GM18519 (cell line): ENCODE measurements at regions not wholly inside any gene's neighbourhood (a gene's known extent, or its start where the extent isn't known, plus 50 kb on each side); places are given as distances from the start of the nearest gene placed in this dataset.
"Not testable (repeated sequence)": the region's sequence is repeated elsewhere in the genome, so short reads cannot be mapped to it uniquely, and the experiment has no call there.

Experiments used
- ATAC-seq: cut with Tn5 transposase; IDR thresholded peaks from one replicate; pipeline ENCODE4 v1.9.1; 2021; ENCODE audit warnings: mild to moderate bottlenecking, moderate library complexity; ENCODE audit not compliant: unreplicated experiment, low FRiP score

GRCh38 chr12:23340351-23340750 lies 609.1 kb downstream of the SOX5 start:
- no peak for ATAC-seq

DNA sequence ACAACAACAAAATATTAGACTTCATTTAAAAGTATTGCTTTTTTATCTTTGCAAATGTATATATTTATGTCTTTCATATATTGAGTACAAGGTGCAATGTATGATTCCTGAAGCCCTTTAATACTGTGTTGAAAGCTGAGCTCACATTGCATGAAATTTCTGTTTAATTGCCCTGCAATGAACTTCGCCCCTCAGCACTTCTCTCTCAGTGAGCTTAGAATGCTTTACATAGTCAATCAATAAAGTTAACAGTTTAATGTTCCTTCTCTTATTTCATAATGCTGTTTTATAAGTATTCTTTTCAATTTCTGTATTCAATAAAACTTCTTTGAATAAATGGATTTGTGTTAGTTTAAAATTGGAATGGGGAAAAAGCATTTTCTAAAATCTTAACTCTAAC lies 607.1 kb downstream of the SOX5 start:
- no peak for ATAC-seq

DNA sequence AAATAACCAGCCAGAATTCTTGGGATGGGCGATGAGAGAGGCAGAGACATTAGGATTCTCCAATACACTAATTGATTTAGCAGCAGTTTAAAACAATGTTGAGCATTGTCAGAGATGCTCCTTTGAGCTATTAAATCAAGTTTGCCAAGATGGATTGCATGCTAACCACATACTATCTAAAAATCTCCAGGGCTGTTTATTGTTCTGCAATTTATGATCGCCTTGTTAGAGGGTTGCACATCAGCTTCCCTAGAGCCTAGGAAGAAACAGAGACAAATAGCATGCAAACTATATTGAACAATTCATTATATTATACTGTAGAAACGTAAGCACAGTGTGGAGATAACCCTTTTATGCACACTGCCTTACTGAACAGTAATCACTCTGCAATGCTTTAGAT lies 599.9 kb downstream of the SOX5 start:
- ATAC-seq: no peak

DNA sequence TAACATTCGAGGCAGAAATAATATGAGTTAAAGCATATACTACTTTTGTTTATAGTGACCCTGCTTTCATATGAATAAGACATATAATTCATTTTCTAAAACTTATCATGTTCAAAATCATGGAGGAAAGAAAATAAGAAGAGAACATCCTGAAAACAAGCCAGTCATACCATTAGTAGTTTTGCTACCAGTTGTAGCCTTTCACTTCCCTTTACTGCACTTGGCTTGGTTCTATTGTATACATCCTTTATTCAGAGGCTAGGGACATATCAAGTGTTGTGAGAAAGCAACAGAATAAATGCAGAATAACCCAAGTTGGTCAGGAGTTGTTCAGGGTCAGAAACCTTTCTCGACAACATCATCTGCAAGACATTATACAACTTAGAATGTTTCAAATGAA lies 598.7 kb downstream of the SOX5 start:
- ATAC-seq: peak; percentile 96

DNA sequence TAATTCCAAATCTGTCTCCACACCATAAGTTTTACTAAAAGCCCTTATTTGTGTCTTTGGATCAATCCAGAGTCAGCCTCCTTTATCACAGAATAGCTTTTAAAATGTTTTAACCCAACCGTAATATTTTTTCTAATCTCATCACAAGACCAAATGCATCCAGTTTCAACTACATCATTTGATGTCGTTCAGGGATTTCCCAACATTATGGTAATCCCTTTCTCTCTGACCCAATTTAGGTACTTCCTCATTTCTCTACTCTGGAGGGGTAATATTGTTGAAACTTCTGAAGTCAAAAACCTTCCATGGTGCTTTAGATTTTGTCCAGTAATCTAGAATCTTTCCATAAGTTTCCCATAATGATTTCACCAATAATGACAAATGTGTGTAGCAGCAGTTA lies 596.8 kb downstream of the SOX5 start:
- no peak for ATAC-seq

DNA sequence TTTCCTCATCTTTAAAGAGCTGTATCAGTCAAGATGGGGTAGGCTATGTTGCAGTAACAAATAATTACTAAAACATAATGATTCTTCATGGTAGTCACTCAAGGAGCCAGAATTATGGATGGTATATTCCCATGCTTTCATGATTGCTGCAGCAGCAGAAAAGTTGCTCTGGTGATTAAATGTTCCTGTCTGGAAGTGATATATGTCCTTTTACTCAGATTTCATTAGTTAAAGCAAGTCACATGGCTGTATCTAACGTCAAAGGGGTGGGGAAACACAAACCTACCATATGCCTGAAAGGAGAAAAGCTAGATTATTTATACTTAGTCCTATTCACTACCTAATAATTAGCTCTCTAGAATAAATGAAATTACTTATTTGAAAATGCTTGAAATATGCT lies 594.7 kb downstream of the SOX5 start:
- no peak for ATAC-seq

DNA sequence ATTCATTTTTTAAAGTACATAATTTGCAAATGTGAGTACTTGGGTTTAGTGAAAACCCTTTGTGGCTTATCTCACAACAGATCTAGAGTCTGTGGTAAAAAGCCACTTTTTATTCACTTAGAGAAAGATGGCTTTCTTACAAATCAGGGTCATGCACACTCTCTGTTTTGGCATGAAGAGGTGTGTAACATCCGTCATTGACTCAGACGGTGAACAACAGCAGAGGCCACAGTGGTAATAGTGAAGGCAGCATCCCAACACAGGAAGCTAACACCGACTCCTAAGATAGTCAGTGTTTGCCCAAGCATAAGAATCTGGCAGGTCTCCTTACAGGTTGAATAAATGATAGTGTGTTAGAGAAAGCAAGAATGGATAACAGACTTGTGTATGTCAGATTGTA lies 593.0 kb downstream of the SOX5 start:
- no peak for ATAC-seq

- no peak for ATAC-seq
Measured at GRCh38 chr12:23356927-23357708, 592.4 kb downstream of the SOX5 start.

DNA sequence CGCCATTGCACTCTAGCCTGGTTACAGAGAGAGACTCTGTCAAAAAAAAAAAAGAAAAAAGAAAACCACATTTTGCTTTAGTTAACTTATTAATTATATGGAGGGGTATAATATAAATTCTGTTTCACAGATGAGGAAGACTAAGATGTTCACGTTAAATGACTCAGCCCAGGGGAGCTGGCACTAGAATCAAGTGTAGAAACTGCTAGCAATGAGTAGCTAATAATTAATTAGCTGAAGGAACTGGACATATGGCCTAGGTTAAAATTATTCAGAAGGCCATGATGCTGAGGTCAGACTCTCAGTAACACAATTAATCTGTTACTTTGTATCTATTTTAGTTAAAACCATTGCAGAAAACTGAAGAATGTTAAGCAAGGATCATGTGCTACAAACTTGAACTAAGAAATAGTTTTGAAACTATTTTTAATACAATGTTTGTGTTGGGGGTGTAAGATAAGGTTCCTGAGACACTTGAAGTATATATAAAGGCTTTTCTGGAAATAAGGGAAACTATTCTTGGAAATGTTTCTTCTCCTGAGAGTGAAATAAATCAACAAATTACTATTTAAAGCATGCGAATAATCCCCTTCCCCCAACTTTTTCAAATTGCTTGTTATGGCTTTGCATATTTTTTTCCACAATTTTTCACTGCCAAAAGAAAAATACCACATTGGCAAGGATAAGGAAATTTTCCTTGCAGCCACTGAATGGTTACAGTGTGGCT lies 589.3 kb downstream of the SOX5 start:
- no peak for ATAC-seq

DNA sequence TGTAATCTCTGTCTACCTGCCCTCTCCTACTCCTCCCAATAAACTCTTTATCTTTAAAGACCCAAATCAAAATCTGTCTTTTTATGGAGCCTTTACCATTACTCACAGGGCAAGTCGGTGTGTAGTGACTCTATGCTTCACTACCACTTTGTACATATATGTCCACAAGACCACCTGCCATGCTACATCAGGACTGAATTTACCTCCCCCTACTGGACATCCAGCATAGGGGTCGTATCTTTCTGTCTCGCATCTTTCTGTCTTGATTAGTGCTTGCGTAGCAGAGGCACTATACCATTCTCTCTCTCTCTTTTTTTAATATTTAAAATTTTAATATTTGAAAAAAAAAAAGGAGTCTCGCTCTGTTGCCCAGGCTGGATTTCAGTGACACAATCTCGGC lies 587.5 kb downstream of the SOX5 start:
- no peak for ATAC-seq

DNA sequence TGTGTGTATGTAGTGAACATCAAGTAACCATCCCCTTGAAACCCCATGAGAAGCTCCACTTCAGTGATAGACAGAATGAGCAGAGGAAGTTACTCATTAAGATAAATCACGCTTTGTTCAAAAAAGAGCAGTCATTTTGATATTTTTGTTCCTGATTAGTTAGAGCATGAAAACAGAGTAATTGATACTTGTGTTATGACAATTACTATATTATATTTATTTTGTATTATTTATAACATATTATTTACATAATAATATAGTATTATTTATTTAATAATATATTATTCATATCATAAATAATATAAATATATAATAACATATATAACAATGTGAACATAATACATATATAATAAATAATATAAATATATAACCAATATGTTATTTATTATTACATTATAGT lies 580.9 kb downstream of the SOX5 start:
- ATAC-seq: no peak

GRCh38 chr12:23375621-23376020 lies 573.8 kb downstream of the SOX5 start:
- ATAC-seq: no peak

GRCh38 chr12:23376238-23376637 lies 573.2 kb downstream of the SOX5 start:
- no peak for ATAC-seq

DNA sequence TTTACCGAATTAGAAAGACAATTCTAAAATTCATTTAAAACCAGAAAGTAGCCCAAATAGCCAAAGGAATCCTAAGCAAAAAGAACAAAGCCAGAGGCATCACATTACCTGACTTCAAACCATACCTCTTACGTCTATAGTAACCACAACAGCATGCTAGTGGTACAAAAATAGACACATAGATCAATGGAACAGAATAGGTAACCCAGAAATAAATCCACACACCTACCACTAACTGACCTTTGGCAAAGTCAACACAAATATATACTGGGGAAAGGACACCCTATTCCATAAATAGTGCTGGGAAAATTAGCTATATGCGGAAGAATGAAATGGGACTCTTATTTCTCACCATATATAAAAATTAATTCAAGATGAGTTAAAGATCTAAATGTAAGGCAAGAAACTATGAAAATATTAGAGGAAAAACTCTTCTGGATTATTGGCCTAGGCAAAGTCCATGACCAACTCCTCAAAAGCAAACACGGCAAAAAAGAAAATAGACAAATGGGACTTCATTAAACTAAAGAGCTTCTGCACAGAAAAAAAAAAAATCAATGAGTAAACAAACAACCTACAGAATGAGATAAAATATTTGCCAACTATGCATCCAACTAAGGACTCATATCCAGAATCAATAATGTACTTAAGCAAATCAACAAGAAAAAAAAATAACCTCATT lies 568.9 kb downstream of the SOX5 start:
- ATAC-seq: no peak

GRCh38 chr12:23388898-23389297 lies 560.6 kb downstream of the SOX5 start:
- ATAC-seq: not testable (repeated sequence)

DNA sequence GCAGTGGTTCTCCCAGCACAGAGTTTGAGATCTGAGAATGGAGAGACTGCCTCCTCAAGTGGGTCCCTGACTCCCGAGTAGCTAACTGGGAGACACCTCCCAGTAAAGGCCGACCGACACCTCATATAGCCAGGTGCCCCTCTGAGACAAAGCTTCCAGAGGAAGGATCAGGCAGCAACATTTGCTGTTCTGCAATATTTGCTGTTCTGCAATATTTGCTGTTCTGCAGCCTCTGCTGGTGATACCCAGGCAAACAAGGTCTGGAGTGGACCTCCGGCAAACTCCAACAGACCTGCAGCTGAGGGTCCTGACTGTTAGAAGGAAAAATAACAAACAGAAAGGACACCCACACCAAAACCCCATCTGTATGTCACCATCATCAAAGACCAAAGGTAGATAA lies 560.2 kb downstream of the SOX5 start:
- not testable (repeated sequence) for ATAC-seq

DNA sequence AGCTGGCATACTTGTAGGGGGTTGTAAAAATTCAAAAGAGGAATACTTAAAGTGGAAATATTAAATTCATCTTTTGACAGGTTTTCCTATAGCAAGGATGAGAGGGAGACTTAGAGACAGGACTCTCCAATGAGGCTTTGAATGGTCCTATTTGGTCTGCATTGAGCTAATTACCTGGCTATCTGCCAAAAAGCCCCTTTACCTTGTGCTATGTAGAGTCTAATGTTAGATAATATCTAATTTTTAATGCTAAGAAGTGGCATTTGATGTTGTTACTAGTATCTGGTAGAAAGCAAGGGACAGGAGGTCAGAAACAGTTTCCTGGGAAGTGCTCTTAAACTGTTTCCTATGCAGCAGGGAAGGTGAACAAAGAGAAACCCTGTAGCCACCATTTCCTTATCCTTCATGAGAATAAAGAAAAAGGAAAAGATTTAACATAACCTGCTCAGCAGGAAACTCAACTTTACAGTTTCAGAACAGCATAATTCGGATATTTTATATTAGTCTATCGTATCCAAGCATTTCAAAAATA lies 550.0 kb downstream of the SOX5 start:
- ATAC-seq: no peak

DNA sequence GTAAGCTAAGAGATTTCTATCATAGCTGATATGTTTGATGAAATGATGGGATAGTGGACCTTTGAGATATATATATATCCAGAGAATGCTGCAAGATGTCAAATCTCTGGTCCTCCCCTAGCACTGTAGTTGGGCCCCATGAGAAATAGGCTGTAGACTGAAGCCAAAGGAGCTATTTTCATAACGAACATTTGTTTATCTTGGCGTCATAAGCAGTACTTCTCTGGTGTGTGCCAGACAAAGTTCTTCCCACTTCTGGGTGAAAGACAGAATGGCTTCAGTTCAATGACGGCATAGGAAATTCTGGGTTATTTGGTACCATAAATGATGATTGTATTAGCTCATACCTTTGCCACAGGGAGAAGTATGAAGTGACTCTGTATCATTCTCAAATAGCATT lies 534.3 kb downstream of the SOX5 start:
- ATAC-seq: no peak

DNA sequence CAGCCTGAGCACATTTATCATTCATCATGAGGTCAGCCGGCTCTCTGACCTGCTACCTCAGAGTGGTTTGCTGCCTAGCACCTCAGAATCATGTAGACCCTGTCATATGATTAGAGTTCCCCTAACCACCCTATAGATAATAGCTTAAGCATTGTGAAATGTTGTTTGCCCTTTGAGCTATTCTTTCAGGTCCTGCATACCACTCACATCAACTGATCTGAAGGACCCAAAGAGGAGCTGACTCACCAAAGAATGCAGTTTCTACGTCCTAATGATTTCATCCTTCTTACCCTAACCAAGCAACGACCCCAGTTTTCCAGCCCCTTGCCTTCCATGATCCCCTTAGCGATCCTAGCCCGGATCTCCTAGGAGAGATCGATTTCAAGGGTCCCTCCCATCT lies 527.9 kb downstream of the SOX5 start:
- ATAC-seq: no peak

DNA sequence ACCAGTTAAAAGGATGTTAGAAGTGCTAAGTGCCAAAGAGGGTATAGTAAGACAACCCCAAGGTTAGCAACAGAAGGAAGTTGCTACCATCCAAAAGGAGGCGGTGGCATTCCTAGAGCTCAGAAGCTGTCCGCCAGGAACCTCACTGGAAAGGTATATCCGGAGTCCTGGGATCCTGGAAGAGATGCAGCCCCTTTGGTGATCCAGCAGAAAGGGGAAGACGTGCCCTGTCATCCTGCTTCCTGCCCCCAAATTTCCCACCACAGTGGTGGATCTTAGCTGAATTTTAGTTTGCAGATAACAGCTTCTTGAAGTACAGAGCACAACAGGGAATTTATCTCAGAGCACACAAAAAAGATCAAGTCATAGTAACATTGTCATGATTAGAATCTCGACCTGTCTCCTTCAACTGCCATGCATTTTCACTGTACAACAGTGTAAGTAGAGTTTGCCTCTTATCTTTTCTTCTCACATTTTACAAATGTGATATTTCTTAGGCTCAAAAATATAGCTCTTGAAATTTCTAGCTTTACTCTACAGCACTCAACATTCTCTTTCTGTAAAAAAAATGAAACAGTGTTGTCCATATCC lies 526.3 kb downstream of the SOX5 start:
- no peak for ATAC-seq

GRCh38 chr12:23423796-23424195 lies 525.7 kb downstream of the SOX5 start:
- ATAC-seq: no peak
